Activated CD8-positive, alpha-beta memory T cell treated with anti-CD3 and anti-CD28 coated beads, Interleukin-2, amount 50 U/mL, for 4 hours (primary cell): ENCODE measurements at regions not wholly inside any gene's neighbourhood (a gene's known extent, or its start where the extent isn't known, plus 50 kb on each side); places are given as distances from the start of the nearest gene placed in this dataset.
"Not testable (repeated sequence)": the region's sequence is repeated elsewhere in the genome, so short reads cannot be mapped to it uniquely, and the experiment has no call there.

Experiments used
- DNase-seq: peaks from one replicate; pipeline ENCODE4 v3.0.0-alpha.2; 2020

GRCh38 chr12:97938031-97938430 lies 475.4 kb downstream of the RMST start:
- DNase-seq = no peak

GRCh38 chr12:97939156-97939555 lies 476.6 kb downstream of the RMST start:
- no peak for DNase-seq

GRCh38 chr12:97940105-97940504 lies 477.5 kb downstream of the RMST start:
- no peak for DNase-seq

GRCh38 chr12:97940629-97941028 lies 478.0 kb downstream of the RMST start:
- no peak for DNase-seq

- DNase-seq = no peak
Observed at GRCh38 chr12:97941686-97942354, 479.2 kb downstream of the RMST start.

GRCh38 chr12:97943359-97943758 lies 480.8 kb downstream of the RMST start:
- DNase-seq = no peak

GRCh38 chr12:97944576-97944975 lies 482.0 kb downstream of the RMST start:
- no peak for DNase-seq

- DNase-seq = no peak
Observed at GRCh38 chr12:97946701-97947100, 484.1 kb downstream of the RMST start.

GRCh38 chr12:97948591-97948990 lies 486.0 kb downstream of the RMST start:
- no peak for DNase-seq

- DNase-seq = no peak
Observed at GRCh38 chr12:97951239-97951638, 488.6 kb downstream of the RMST start.

GRCh38 chr12:97951717-97952116 lies 489.1 kb downstream of the RMST start:
- no peak for DNase-seq

- DNase-seq = no peak
Observed at GRCh38 chr12:97957109-97957508, 494.5 kb downstream of the RMST start.

GRCh38 chr12:97960225-97960624 lies 497.6 kb downstream of the RMST start:
- DNase-seq = no peak

- no peak for DNase-seq
Observed at GRCh38 chr12:97960741-97961608, 498.4 kb downstream of the RMST start.

GRCh38 chr12:97967831-97968230 lies 505.2 kb downstream of the RMST start:
- DNase-seq = no peak

GRCh38 chr12:97968641-97969197 lies 506.1 kb downstream of the RMST start:
- DNase-seq = no peak

- no peak for DNase-seq
Observed at GRCh38 chr12:97977870-97978405, 515.3 kb downstream of the RMST start.

- no peak for DNase-seq
Observed at GRCh38 chr12:97982684-97983083, 520.1 kb downstream of the RMST start.

- DNase-seq = no peak
Observed at GRCh38 chr12:97983796-97984195, 521.2 kb downstream of the RMST start.

GRCh38 chr12:97984436-97984835 lies 521.8 kb downstream of the RMST start:
- no peak for DNase-seq

- no peak for DNase-seq
Observed at GRCh38 chr12:97984974-97985580, 522.5 kb downstream of the RMST start.

GRCh38 chr12:97985834-97986233 lies 523.2 kb downstream of the RMST start:
- DNase-seq = no peak

- not testable (repeated sequence) for DNase-seq
Observed at GRCh38 chr12:97988588-97988987, 526.0 kb downstream of the RMST start.
